GM12892 (cell line): ENCODE measurements at regions not wholly inside any gene's neighbourhood (a gene's known extent, or its start where the extent isn't known, plus 50 kb on each side); places are given as distances from the start of the nearest gene placed in this dataset.

ENCODE experiments used
- POLR2A ChIP-seq: IDR thresholded peaks from 2 replicates; pipeline ENCODE4 v1.6.1; 2011; ENCODE audit warnings: low read depth, low read length, control low read depth
- POLR2AphosphoS5 ChIP-seq: IDR thresholded peaks from 2 replicates; pipeline ENCODE4 v1.6.1; 2011; ENCODE audit warnings: low read depth, low read length, control low read depth

GRCh38 chr21:18030248-18030647, 211.1 kb upstream of the C21orf91 start:
- TF ChIP-seq POLR2A (no peak), POLR2AphosphoS5 (no peak)
